Cortex of kidney (tissue), 1 donor: ENCODE measurements at regions not wholly inside any gene's neighbourhood (a gene's known extent, or its start where the extent isn't known, plus 50 kb on each side); places are given as distances from the start of the nearest gene placed in this dataset.

ENCODE experiments used
- DNase-seq: peaks from one replicate; lab custom pipeline; 2025; lab: John Stamatoyannopoulos, UW

- DNase-seq, result no peak
Measured at GRCh38 chr10:64080071-64080470, 558.9 kb downstream of the REEP3 start.

GRCh38 chr10:64081947-64082482 lies 560.8 kb downstream of the REEP3 start:
- DNase-seq, result no peak

GRCh38 chr10:64086083-64086767 lies 565.0 kb downstream of the REEP3 start:
- no peak for DNase-seq

GRCh38 chr10:64089648-64090047 lies 568.4 kb downstream of the REEP3 start:
- no peak for DNase-seq

- no peak for DNase-seq
Measured at GRCh38 chr10:64090865-64091264, 569.7 kb downstream of the REEP3 start.

GRCh38 chr10:64091897-64092296 lies 570.7 kb downstream of the REEP3 start:
- no peak for DNase-seq

- DNase-seq, result no peak
Measured at GRCh38 chr10:64093304-64093703, 572.1 kb downstream of the REEP3 start.

GRCh38 chr10:64093946-64094535 lies 572.8 kb downstream of the REEP3 start:
- DNase-seq, result no peak

GRCh38 chr10:64096941-64097340 lies 575.7 kb downstream of the REEP3 start:
- DNase-seq, result no peak

- DNase-seq, result no peak
Measured at GRCh38 chr10:64097391-64098122, 576.4 kb downstream of the REEP3 start.

GRCh38 chr10:64098994-64099393 lies 577.8 kb downstream of the REEP3 start:
- no peak for DNase-seq

- no peak for DNase-seq
Measured at GRCh38 chr10:64101606-64102263, 580.5 kb downstream of the REEP3 start.

GRCh38 chr10:64102264-64102633 lies 581.0 kb downstream of the REEP3 start:
- no peak for DNase-seq

- DNase-seq, result no peak
Measured at GRCh38 chr10:64102916-64103315, 581.7 kb downstream of the REEP3 start.

- no peak for DNase-seq
Measured at GRCh38 chr10:64103750-64104470, 582.7 kb downstream of the REEP3 start.

GRCh38 chr10:64109926-64110495 lies 588.8 kb downstream of the REEP3 start:
- no peak for DNase-seq

GRCh38 chr10:64112701-64113355 lies 591.6 kb downstream of the REEP3 start:
- no peak for DNase-seq

GRCh38 chr10:64113375-64113774 lies 592.2 kb downstream of the REEP3 start:
- no peak for DNase-seq

- DNase-seq, result no peak
Measured at GRCh38 chr10:64113792-64114191, 592.6 kb downstream of the REEP3 start.

- no peak for DNase-seq
Measured at GRCh38 chr10:64115471-64115870, 594.3 kb downstream of the REEP3 start.
